K562 (cell line): ENCODE measurements at regions not wholly inside any gene's neighbourhood (a gene's known extent, or its start where the extent isn't known, plus 50 kb on each side); places are given as distances from the start of the nearest gene placed in this dataset.

ENCODE experiments used
- ATAC-seq: fragments of 200-7000 bp; cut with Tn5 transposase; 3 replicates; pipeline ENCODE4 v1.9.1; 2020; ENCODE audit warnings: moderate library complexity
- BruUV-seq: library from RNA; stranded (reverse); fragments of 400-500 nt; replicated peaks from 2 replicates; lab custom pipeline; 2021; lab: Mats Ljungman, UMichigan
- CTCF ChIA-PET: fragments of 300-600 bp; formaldehyde crosslinking; extraction: SDS; loops from one replicate; lab custom pipeline; 2021; ENCODE audit warnings: low intra/inter-chr PET ratio; lab: Yijun Ruan, JAX
- POLR2A ChIA-PET: fragments of 300-600, 350-650 bp; sonication (Branson Sonifier 250); formaldehyde crosslinking; extraction: SDS; loops from one replicate; lab custom pipeline; 2021; ENCODE audit warnings: antibody characterized with exemption, inconsistent platforms; lab: Yijun Ruan, JAX
- DNase-seq, 4 experiments: peaks; one replicate each; pipeline versions ENCODE4 v3.0.0 to v3.0.0-alpha.2; 2011 to 2018; ENCODE audit warnings: low spot score in 3 of 4, mixed read lengths in 3 of 4; ENCODE audit errors: extremely low read depth in 1 of 4
- FAIRE-seq: peaks from 2 replicates; lab custom pipeline; 2011; peaks lifted over from hg19 to GRCh38; lab: Jason Lieb, UNC
- H2AFZ ChIP-seq: 2 replicates; pipeline ENCODE4 v1.6.0; 2011; ENCODE audit warnings: low read depth, low read length, control low read depth, inconsistent platforms
- H3K27ac ChIP-seq: fragments of 200-600 bp; 3 replicates; pipeline ENCODE4 v1.8.0; 2011; ENCODE audit warnings: low read depth, mild to moderate bottlenecking, control low read depth, inconsistent platforms, low read length, moderate library complexity, mixed read lengths; ENCODE audit errors: extremely low read depth
- H3K27me3 ChIP-seq, 2 experiments: fragments of 300-600 bp in 1 of 2; 2 replicates in 1 of 2; 3 replicates in 1 of 2; pipeline versions ENCODE4 v1.6.0 to v1.8.0; 2011; ENCODE audit warnings: inconsistent platforms in 2 of 2, low read length in 2 of 2, mild to moderate bottlenecking in 1 of 2, mixed read lengths in 1 of 2, moderate library complexity in 1 of 2; ENCODE audit not compliant: control insufficient read depth in 2 of 2, insufficient read depth in 2 of 2
- H3K36me3 ChIP-seq: fragments of 300-600 bp; 3 replicates; pipeline ENCODE4 v1.8.0; 2011; ENCODE audit warnings: mild to moderate bottlenecking, low read length, inconsistent platforms; ENCODE audit not compliant: control insufficient read depth, insufficient read depth
- H3K4me1 ChIP-seq, 2 experiments: fragments of 200-600 bp in 1 of 2; replicated peaks in 1 of 2; 2 replicates in 1 of 2; 3 replicates in 1 of 2; pipeline versions ENCODE4 v1.5.1 to v1.8.0; 2011; ENCODE audit warnings: inconsistent platforms in 2 of 2, low read length in 2 of 2, mild to moderate bottlenecking in 1 of 2, mixed read lengths in 1 of 2, moderate library complexity in 1 of 2; ENCODE audit not compliant: control insufficient read depth in 2 of 2, insufficient read depth in 2 of 2
- H3K4me2 ChIP-seq: 2 replicates; pipeline ENCODE4 v1.6.1; 2011; ENCODE audit warnings: low read length, control low read depth, inconsistent platforms, mixed read lengths; ENCODE audit not compliant: insufficient read depth
- H3K4me3 ChIP-seq: fragments of 200-600 bp; sonication (generic), shearing (Covaris generic); 2 replicates; pipeline ENCODE4 v1.5.1; 2016; ENCODE audit warnings: control low read depth, inconsistent platforms
- H3K79me2 ChIP-seq: fragments of 200-600 bp; 3 replicates; pipeline ENCODE4 v1.8.0; 2011; ENCODE audit warnings: low read length, inconsistent platforms; ENCODE audit not compliant: control insufficient read depth, insufficient read depth
- H3K9ac ChIP-seq, 2 experiments: 2 replicates each; pipeline versions ENCODE4 v1.6.0 to v1.6.1; 2011; ENCODE audit warnings: low read depth in 2 of 2, low read length in 2 of 2, control low read depth in 1 of 2, inconsistent platforms in 1 of 2, mild to moderate bottlenecking in 1 of 2, mixed read lengths in 1 of 2; ENCODE audit not compliant: insufficient read depth in 1 of 2
- H3K9me1 ChIP-seq: one replicate; pipeline ENCODE4 v1.6.0; 2011; ENCODE audit warnings: inconsistent platforms, mild to moderate bottlenecking, low read length, moderate library complexity; ENCODE audit not compliant: control insufficient read depth, insufficient read depth
- H3K9me3 ChIP-seq: replicated peaks from 2 replicates; pipeline ENCODE4 v1.5.1; 2011; ENCODE audit warnings: low read depth, low read length, inconsistent platforms; ENCODE audit not compliant: control insufficient read depth, insufficient read depth
- H4K20me1 ChIP-seq: replicated peaks from 2 replicates; pipeline ENCODE4 v1.6.1; 2011; ENCODE audit warnings: low read length, inconsistent platforms, mixed read lengths; ENCODE audit not compliant: control insufficient read depth, insufficient read depth
- FOXO4 ChIP-seq: fragments of 450-650 bp; formaldehyde crosslinking; IDR thresholded peaks from 2 replicates; pipeline ENCODE4 v1.4.0; 2020; ENCODE audit warnings: mild to moderate bottlenecking, moderate library complexity
- HEY1 ChIP-seq: fragments of 250-450 bp; sonication (Bioruptor Pico); IDR thresholded peaks from 2 replicates; pipeline ENCODE4 v1.5.0; 2020; ENCODE audit warnings: mild to moderate bottlenecking, moderate library complexity, borderline replicate concordance
- KLF10 ChIP-seq: fragments of 250-450 bp; sonication (Bioruptor Pico); IDR thresholded peaks from 2 replicates; pipeline ENCODE4 v1.6.1; 2021; ENCODE audit warnings: matching md5 sums
- PHB2 ChIP-seq: fragments of 450-650 bp; IDR thresholded peaks from 2 replicates; pipeline ENCODE4 v1.6.1; 2017; ENCODE audit warnings: low read depth
- PHF20 ChIP-seq: fragments of 450-650 bp; IDR thresholded peaks from 2 replicates; pipeline ENCODE4 v1.6.1; 2018; ENCODE audit not compliant: partially characterized antibody
- POLR2G ChIP-seq: fragments of 200-400 bp; formaldehyde crosslinking; IDR thresholded peaks from 2 replicates; pipeline ENCODE4 v1.6.1; 2017; ENCODE audit warnings: low read depth, mild to moderate bottlenecking, antibody characterized with exemption, low read length, moderate library complexity
- RCOR1 ChIP-seq, 2 experiments: IDR thresholded peaks; 2 replicates each; pipeline ENCODE4 v1.6.1; 2012; ENCODE audit warnings: low read depth in 2 of 2, low read length in 2 of 2, borderline replicate concordance in 1 of 2, improper control_type of control experiment in 1 of 2
- RHOXF2B ChIP-seq: fragments of 250-450 bp; sonication (Bioruptor Pico); conservative IDR thresholded peaks from 2 replicates; pipeline ENCODE4 v1.5.1; 2021
- TARDBP ChIP-seq: fragments of 450-650 bp; IDR thresholded peaks from 2 replicates; pipeline ENCODE4 v1.6.1; 2016
- THAP12 ChIP-seq: fragments of 250-450 bp; sonication (Bioruptor Pico); IDR thresholded peaks from 2 replicates; pipeline ENCODE4 v1.9.0; 2021; ENCODE audit warnings: mild to moderate bottlenecking, inconsistent platforms
- TSC22D4 ChIP-seq: fragments of 450-650 bp; IDR thresholded peaks from 2 replicates; pipeline ENCODE4 v1.6.1; 2016; ENCODE audit warnings: missing genetic modification characterization, missing biosample characterization, control low read depth
- ZC3H8 ChIP-seq: fragments of 450-650 bp; IDR thresholded peaks from 2 replicates; pipeline ENCODE4 v1.6.1; 2017
- ZFP1 ChIP-seq: fragments of 450-650 bp; formaldehyde crosslinking; IDR thresholded peaks from 2 replicates; pipeline ENCODE4 v1.4.0; 2020; ENCODE audit warnings: mild to moderate bottlenecking, mixed read lengths
- ZNF778 ChIP-seq: fragments of 450-650 bp; formaldehyde crosslinking; IDR thresholded peaks from 2 replicates; pipeline ENCODE4 v1.4.0; 2020; ENCODE audit warnings: mild to moderate bottlenecking, moderate library complexity
- WGBS: fragments of 100-300 bp; shearing (Covaris generic); methylation state at CpG from one replicate; pipeline ENCODE4 v1.1.6; 2016; ENCODE audit warnings: low coverage, mixed read lengths; ENCODE audit not compliant: insufficient coverage; ENCODE audit errors: missing lambda C conversion rate; 5-methylcytosine and 5-hydroxymethylcytosine counted together
- in situ Hi-C: fragments of 300-500 bp; cut with MboI; formaldehyde crosslinking; loops from 4 replicates; pipeline ENCODE4 v1.15.0; 2018; ENCODE audit warnings: inconsistent platforms, mixed read lengths
- intact Hi-C: fragments of 100-400 bp; cut with micrococcal nuclease; formaldehyde crosslinking; loops from 2 replicates; pipeline ENCODE4 v1.14.2; 2022

GRCh38 chr7:46897381-46897780, 684.5 kb downstream of the TNS3 start:
- ChIA-PET CTCF (no interaction called here), POLR2A (no interaction called here)
- no peak overlapping the region for H3K4me3 ChIP-seq
- H3K36me3 ChIP-seq, result no peaks in the 10 kb centered on the region
- H4K20me1 ChIP-seq, result no peaks in the 10 kb centered on the region
- intact Hi-C loops, result no loop called here
- TF ChIP-seq ZNF778 (CRISPR knock-in tag) (no peak), RCOR1 (IDR thresholded peaks at IDR 0.05; ENCODE audit: borderline replicate concordance in 1 of 2, low read depth in 2 of 2, low read length in 2 of 2) (no peak), POLR2G (no peak), ZC3H8 (no peak), PHB2 (no peak), HEY1 (no peak), PHF20 (no peak), THAP12 (no peak), ZFP1 (CRISPR knock-in tag) (no peak), TSC22D4 (no peak), TARDBP (no peak), KLF10 (CRISPR knock-in tag) (no peak), RHOXF2B (no peak), FOXO4 (CRISPR knock-in tag) (no peak)
- H3K9me1 ChIP-seq, result no peaks in the 10 kb centered on the region
- H3K9me3 ChIP-seq, result no peaks in the 10 kb centered on the region
- no peak for DNase-seq
- 0% methylated on average over 4 of the region's 4 CpGs for WGBS
- ATAC-seq, result no peak
- FAIRE-seq, result no peak
- no peak overlapping the region for H3K4me2 ChIP-seq
- H3K4me1 ChIP-seq, result no peaks in the 10 kb centered on the region
- H3K79me2 ChIP-seq, result no peaks in the 10 kb centered on the region
- H3K27me3 ChIP-seq, result no peaks in the 10 kb centered on the region
- no TSS peak for BruUV-seq
- in situ Hi-C loops, result no loop called here
- H2AFZ ChIP-seq, result no peak overlapping the region
- H3K27ac ChIP-seq, result no peak overlapping the region
- no peak overlapping the region for H3K9ac ChIP-seq
